HEK293T (cell line): ENCODE measurements at regions not wholly inside any gene's neighbourhood (a gene's known extent, or its start where the extent isn't known, plus 50 kb on each side); places are given as distances from the start of the nearest gene placed in this dataset.

Experiments used
- ARNT ChIP-seq: fragments of 450-650 bp; IDR thresholded peaks from 2 replicates; pipeline ENCODE4 v1.6.1; 2017; ENCODE audit warnings: mild to moderate bottlenecking
- CTBP1 ChIP-seq: fragments of 450-650 bp; IDR thresholded peaks from 2 replicates; pipeline ENCODE4 v1.6.1; 2016; ENCODE audit warnings: borderline replicate concordance
- FOXA1 ChIP-seq: fragments of 450-650 bp; IDR thresholded peaks from 2 replicates; pipeline ENCODE4 v1.6.1; 2016; ENCODE audit warnings: mild to moderate bottlenecking
- FOXK2 ChIP-seq: fragments of 450-650 bp; IDR thresholded peaks from 2 replicates; pipeline ENCODE4 v1.6.1; 2016; ENCODE audit warnings: mild to moderate bottlenecking
- FOXM1 ChIP-seq: fragments of 450-650 bp; IDR thresholded peaks from 2 replicates; pipeline ENCODE4 v1.6.1; 2017; ENCODE audit warnings: mild to moderate bottlenecking, borderline replicate concordance
- SP1 ChIP-seq: fragments of 450-650 bp; IDR thresholded peaks from 2 replicates; pipeline ENCODE4 v1.6.1; 2017
- SUZ12 ChIP-seq: fragments of 450-650 bp; IDR thresholded peaks from 2 replicates; pipeline ENCODE4 v1.6.1; 2016; ENCODE audit warnings: mild to moderate bottlenecking
- ZNF384 ChIP-seq: fragments of 450-650 bp; IDR thresholded peaks from 2 replicates; pipeline ENCODE4 v1.6.1; 2016
- TF ChIP-seq, protein P1 (sequence below): fragments of 450-650 bp; IDR thresholded peaks from 2 replicates; pipeline ENCODE4 v1.6.1; 2016

DNA sequence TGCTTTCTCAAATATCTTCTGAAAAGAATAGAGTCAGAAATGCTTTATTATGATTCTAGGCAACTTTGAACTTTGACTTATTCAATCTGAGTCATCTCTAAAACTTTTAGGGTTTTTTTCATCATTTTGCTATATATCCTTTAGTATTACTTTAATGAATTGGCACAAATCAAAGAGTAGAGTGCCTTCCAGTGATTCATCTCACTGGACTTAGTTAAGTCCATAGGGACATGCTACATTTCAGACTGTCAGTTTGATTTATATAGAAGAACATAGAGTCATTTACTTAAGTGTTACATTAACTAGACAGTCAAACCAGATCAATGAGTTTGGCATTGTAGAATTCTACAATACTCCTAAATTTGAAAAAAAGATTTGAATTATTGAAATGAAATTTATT lies 1235.7 kb upstream of the MAP3K7 start:
- no peak for TF ChIP-seq FOXM1
- no peak for TF ChIP-seq FOXK2
- no peak for TF ChIP-seq SUZ12
- no peak for TF ChIP-seq CTBP1
- TF ChIP-seq ARNT = no peak
- TF ChIP-seq ZNF384 = no peak
- TF ChIP-seq SP1 = no peak
- TF ChIP-seq, protein P1, sequence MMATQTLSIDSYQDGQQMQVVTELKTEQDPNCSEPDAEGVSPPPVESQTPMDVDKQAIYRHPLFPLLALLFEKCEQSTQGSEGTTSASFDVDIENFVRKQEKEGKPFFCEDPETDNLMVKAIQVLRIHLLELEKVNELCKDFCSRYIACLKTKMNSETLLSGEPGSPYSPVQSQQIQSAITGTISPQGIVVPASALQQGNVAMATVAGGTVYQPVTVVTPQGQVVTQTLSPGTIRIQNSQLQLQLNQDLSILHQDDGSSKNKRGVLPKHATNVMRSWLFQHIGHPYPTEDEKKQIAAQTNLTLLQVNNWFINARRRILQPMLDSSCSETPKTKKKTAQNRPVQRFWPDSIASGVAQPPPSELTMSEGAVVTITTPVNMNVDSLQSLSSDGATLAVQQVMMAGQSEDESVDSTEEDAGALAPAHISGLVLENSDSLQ = no peak
- no peak for TF ChIP-seq FOXA1
